Activated CD4-positive, alpha-beta T cell treated with anti-CD3 and anti-CD28 coated beads, Interleukin-2, amount 50 U/mL, for 1 hour (primary cell): ENCODE measurements at regions not wholly inside any gene's neighbourhood (a gene's known extent, or its start where the extent isn't known, plus 50 kb on each side); places are given as distances from the start of the nearest gene placed in this dataset.
"Not testable (repeated sequence)": the region's sequence is repeated elsewhere in the genome, so short reads cannot be mapped to it uniquely, and the experiment has no call there.

Experiments
- DNase-seq: peaks from one replicate; pipeline ENCODE4 v3.0.0-alpha.2; 2020

DNA sequence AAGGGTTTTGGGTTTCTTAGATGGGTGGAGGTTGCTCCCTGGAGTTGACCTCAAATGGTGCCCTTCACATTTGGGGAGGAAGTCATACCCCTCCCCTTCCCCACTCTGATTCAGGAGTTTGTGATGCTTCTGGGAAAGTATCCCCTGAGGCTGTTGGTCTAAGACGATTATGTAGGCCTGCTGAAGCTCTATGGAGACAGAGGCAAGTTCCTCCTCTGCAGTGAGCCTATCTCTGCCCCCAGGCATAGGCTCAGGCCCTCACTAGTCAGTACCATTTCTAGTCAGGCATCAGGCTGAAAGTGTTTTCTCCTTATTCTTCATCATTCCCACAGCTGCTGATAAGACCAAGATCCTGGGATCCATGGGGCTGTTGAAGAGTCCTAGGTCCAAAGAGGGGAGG is 271.6 kb upstream of the NUDT12 start:
- DNase-seq, result no peak

- DNase-seq, result no peak
Measured at GRCh38 chr5:103829585-103829984, 267.0 kb upstream of the NUDT12 start.

DNA sequence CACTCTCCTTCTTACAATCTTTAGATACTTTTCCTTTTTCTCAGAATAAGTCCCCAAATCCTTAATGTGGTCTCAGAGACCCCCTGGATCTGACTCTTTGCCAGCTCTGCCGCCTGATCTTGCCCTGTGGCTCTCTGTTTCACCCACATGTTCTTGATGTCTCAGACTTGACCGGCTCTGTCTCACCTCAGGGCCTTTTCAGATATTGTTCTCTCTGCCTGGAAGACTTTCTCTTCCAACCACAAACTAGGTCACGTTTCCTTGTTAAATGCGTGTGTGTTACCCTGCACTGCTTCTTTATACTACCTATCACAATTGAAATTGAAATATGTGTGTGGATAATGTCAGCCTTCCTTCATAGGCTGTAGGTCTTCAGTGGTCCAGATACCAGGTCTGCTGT is 265.4 kb upstream of the NUDT12 start:
- no peak for DNase-seq

DNA sequence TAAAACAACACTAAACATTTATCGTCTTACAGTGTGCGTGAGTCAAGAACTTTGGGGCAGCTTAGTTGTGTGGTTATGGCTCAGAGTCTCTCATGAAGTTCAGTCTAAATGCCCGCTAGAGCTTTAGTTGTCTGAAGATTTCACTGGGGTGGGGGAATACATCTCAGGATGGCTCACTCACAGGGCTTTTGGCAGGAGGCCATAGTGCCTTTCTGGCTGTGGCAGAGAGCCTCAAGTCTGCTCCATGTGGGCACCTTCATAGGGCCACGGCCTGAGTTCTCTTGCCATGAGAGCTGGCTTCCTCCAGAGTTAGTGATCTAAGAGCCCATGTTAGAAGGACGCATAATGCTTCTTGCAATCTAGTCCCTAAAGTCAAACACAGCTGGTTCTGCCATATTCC is 258.8 kb upstream of the NUDT12 start:
- DNase-seq, result no peak

DNA sequence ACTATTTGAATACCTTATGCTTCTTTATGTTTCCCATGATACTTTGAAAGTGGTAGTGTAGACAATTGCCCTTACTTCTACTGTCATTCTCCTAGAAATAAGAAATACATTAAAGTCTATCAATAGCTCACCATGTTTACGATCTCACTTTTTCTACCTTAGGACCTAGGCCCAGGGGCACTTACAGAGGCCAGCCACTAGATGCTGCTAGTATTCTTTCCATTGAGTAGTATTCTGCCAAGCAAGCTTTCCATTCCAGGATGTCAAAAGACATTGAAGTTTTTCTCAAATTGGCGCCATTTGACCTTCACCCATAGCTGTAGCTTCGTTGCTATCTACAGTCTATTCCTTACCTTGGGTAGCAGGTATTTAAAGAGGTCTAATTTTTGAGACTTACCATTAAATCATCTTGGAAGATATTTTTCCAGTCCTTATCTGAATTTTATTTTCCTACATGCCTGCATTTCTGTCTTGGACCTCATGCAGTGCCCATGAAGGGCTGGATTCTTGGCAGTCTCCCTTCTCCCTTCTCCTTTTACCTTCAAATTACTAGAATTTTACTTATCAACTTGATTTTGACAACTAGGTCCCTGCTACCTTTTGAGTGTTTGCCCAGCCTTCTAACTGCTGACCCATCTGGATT is 246.0 kb upstream of the NUDT12 start:
- no peak for DNase-seq

GRCh38 chr5:103804711-103805110 is 242.1 kb upstream of the NUDT12 start:
- no peak for DNase-seq

DNA sequence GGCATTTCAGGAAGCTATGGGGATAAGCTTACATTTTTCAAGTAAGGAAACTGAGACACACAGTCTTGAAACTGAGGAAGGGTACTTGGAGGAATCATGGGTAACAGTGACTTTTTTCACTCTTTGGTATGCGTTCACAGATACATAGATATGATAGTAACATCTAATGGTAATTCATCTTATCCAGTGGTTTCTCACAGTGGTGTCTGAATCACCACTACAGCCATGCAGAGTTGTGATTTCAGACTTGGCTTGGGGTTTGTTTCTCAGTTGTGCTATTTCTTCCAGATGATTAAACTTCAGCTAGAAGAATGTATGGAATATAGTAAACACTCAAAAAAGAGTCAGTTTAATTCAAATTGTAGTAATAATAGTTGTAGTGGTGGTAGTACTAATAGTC is 239.1 kb upstream of the NUDT12 start:
- no peak for DNase-seq

DNA sequence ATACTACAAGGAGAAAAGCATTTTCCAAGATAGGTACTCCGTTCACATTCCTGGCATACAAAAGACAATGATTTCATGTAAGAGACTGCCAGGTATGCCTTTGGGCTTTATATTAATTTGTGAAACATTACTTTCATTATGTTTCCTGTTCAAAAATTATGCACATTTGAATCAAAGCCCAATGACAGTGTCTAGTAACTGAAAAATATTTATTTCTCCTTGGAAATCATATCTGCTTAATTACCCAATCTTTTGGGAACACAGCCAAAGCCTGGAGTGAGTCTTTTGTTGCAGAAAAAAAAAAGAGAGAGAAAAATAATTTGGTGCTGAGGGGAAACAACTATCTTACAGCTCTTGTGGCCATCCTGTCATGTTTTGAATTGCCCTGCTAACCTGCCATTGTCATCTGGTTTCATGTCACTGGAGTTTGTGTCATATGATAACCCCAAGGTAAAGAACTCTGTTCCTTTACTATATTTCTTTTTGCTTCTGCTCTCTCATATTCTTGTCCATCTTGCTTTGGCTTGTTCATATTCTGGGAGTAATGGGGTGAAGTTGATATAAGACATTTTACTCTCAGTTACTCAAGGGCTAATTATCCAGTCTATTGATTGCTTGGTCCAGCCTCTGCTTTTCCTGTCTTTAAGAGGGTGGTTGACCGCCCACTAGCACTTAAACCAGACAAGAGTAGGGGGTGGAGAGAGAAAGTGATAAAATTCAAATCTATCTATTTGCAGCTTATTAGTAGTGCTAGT is 238.3 kb upstream of the NUDT12 start:
- no peak for DNase-seq

DNA sequence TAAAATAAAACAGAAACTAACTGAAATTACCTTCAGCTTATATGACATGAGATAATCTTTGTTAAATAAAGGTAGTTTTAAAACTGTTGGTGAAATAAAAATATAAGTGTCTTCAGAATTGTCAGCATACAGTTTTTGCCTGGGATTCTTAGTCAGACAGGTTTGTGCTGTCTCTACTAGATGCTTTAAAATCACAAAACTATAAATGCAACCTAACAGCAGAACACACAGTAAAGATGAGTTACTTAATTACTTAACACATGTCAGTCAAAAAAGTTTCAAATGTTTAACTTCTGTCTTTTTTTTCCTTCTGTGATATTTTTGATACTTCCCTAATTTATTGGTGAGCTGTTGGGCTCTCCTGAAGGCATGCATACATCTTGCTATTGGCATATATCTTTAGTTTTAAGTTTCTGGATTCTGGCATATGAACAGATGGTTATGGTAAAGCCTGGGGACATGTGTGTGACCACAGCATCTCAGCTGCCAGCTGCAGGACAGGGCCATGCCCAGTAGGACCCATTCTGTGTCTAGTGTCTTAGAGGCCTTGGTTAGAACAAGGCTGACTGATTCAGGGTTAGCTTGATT is 231.1 kb upstream of the NUDT12 start:
- no peak for DNase-seq

GRCh38 chr5:103785569-103785968 is 223.0 kb upstream of the NUDT12 start:
- DNase-seq, result no peak

DNA sequence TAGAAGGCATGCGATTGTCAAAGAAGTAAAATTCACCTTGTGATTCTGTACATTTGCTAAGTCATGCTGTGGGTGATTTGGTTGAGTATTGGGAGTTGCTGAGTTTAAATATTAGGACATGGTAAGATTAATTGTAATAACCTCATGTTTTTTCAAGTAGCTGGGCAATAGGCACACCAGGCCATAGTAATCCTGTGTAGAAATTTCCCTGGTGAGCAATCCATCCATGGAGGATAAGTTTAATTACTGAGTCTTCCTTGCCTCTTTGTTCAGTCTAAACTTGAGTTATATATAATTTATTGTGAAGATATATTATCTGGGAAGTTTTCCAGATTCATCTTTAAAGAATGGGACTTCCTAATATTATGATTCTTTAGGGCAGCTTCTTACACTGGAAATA is 221.1 kb upstream of the NUDT12 start:
- no peak for DNase-seq

DNA sequence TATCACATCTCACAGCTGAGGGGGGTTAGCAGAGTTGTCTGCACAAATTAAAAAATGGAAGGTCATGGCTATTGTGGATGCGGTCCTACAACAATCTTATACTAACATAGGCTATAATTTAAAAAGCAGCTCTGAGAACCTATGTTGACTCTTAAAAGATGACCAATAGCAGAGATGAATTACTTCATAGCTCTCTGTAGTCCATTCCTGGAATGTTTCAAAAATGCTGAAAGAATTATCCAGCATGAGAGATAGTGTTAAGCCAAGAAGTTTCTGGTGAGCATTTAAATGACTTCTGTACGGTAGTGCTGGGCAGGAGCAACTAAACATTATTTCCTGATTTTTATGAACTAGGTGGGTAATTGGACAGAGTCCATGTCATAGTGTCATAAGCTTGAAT is 218.2 kb upstream of the NUDT12 start:
- no peak for DNase-seq

GRCh38 chr5:103774721-103775120 is 212.1 kb upstream of the NUDT12 start:
- DNase-seq, result no peak

GRCh38 chr5:103772248-103772647 is 209.7 kb upstream of the NUDT12 start:
- DNase-seq, result no peak

DNA sequence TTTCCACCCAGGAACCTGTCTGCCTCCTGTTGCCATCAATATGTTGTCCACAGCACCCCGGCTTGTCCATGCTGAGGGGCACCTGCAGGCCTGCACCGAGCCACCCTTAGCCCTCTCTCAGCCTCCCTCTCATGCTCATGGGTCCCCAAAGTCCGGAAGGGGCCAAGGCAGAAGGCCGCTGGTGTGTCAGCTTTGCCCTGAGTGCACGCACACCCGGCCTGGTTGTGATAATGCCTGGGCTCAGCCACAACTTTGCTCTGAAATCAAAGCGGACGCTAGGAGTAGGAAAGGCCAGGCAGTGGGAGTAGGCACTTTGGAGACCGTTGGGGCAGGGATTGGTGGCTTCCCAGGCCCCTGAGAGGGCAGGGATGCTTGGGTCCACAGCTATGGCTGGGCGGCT is 201.8 kb upstream of the NUDT12 start:
- no peak for DNase-seq

DNA sequence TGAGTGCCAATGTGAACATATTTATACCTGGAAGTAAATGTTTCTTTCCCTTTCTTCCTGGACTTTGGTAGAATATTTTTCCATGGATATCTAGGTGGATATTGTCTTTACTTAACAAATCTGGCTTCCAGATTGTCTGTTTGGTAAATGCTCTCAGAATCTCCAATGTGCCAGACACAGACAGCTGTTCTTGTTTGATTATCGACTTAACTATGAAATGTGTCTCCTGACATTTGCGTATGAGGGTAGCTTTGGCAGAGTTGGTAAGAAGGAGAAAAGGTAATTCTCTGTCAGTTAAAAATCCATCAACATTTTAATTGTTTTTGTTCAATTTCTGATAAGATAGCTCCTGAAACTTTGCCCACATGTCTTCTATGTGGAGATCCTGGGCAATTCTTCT is 196.4 kb upstream of the NUDT12 start:
- no peak for DNase-seq

GRCh38 chr5:103755974-103756373 is 193.4 kb upstream of the NUDT12 start:
- DNase-seq, result no peak

DNA sequence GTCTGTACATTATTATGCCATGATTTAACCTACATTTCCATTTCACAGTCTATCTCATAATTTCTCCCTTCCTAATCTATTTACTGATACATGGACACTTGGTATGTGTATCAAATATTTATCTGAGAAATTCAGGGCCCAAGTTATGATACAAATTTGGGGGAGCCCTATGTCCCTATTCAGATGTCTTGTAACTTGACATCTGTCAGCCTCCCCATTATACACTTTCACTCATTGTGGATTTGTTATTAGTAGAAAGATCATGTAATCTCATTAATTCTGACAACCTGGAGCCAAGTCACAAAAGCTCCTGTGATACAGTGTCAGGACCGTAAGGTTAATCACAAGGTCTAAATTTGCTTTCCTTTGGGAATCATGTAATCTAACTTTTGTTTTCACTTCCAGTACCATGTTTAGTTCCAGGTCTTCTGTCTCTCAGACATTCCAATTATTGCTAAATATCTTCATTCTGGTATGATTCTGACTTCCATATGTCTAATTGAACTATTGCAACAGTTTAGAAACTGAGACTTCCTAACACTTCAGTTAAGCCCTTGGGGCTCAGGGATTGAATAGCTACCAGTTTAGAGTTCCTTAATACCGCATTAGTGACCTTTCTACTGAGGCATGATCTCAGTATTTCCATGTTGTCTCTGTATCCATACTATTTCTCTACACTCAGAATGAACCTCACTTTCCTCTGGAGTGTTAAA is 182.9 kb upstream of the NUDT12 start:
- no peak for DNase-seq

DNA sequence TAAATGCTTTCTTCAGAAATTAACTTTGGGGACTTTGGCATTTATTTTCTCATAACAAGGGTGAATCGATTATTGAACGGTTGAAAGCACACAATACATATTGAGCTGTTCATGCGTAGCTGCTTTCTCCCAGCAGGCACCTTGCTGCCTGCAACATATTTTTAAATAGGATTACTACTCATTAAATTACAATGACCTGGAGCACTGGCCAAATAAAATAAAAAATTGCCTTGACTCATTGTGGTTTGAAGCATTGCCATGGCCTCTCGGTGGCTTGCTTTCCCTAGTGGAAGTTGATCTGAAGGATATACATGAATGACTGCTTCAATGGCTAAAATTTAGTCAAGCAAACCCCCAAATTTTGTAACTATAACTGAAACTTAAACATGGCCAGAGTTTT is 181.6 kb upstream of the NUDT12 start:
- DNase-seq, result no peak

DNA sequence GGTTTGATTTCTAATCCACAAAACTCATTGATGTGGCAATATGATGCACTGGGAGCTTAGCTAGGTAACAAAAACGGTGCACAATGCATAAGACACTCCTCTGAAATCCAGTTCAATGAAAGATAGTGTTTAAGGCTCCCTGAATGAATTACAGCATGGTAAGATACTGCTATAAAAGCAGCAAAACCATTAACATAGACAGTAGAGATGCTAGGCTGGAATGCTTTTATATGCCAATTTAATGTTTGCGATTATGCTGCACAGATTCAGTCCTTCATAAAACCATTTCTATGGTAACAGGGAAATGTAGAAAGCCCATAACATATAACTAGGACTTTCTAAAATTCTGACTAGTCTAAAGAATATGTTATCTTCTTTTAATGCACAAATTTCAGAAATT is 180.8 kb upstream of the NUDT12 start:
- DNase-seq, result no peak

DNA sequence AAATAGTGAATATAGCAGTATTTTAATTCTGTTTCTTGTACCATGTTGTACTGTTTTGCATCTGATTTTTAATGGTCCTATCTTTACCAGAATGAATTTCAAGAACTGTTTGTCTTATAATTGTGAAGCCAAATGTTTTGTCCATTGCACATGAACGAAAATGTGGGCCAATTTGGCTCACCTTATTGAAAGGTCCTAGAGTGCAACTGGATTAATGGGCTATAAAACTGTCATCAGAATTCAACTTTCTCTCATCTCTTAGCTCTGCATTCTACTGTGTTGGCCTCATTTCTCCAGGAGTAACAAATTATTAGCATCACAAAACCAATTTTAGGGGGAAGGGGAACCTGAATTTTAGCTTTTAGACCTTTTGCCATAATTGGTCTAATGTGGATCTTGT is 179.4 kb upstream of the NUDT12 start:
- DNase-seq, result no peak

DNA sequence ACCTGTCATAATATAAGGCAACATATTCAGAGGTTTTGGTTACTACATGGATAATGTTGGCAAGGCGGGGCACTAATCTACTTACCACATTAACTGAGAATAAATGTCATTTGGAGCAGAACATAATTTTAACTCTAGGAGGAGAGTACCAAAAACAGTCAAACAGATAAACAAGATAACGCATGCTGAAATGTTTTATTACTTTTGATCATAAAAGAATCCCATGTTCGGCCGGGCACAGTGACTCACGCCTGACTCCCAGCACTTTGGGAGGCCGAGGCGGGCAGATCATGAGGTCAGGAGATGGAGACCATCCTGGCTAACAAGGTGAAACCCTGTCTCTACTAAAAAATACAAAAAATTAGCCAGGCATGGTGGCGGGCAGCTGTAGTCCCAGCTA is 173.8 kb upstream of the NUDT12 start:
- not testable (repeated sequence) for DNase-seq

DNA sequence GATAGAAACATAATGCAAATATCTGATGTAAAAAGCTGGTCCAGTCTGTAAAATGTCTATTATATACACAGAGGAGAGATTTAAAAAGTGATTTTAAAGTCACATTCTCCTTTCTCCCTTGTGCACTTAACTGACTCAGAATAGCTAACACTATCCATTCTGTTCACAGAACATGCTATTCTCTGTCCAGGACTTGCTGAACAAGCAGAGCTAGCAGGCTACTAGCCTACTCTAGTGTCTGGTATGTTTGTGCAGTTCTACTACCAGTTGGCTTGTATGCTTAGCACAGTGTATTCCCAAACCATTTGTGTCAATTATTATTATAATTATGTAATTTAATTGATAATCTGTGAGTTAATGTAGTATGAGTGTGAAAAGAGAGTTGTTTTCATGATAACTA is 161.7 kb upstream of the NUDT12 start:
- DNase-seq, result no peak

DNA sequence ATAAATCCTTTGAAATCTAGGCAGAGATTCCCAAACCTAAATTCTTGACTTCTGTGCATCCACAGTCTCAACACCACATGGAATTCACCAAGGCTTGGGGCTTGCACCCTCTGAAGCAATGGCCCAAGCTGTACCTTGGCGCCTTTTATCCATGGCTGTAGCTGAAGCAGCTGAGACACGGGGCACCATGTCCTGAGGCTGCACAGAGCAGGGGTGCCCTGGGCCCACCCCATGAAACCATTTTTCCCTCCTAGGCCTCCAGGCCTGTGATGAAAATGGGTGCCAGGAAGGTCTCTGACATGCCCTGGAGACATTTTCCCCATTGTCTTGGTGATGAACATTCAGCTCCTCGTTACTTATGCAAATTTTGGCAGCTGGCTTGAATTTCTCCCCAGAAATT is 158.6 kb upstream of the NUDT12 start:
- no peak for DNase-seq
